ENCODE measurements at regions not wholly inside any gene's neighbourhood (a gene's known extent, or its start where the extent isn't known, plus 50 kb on each side); places are given as distances from the start of the nearest gene placed in this dataset.

DNA sequence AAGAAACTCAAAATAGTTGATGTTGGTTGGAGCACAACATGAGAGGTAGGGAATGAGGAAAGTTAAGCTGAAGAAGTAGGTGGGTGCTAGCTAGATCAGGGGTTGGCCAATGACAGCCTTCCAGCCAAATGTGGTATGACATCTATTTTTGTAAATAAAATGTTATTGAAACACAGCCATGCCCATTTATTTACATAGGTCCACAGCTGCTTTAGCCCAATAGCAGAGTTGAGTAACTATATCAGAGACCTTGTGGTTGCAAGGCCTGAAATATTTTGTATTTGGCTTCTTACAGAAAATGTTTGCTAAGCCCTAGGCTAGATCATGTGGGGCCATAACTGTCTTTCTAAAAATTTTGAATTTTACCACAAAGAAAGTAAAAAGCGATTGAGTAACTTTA, 234.9 kb upstream of the CTSO start:
- H3K4me3 ChIP-seq, result no peak overlapping the region
- TF ChIP-seq CTCF (IDR thresholded peaks at IDR 0.05), result no peak
- H3K27me3 ChIP-seq, result no peaks in the 10 kb centered on the region
- no peak for ATAC-seq
- no peaks in the 10 kb centered on the region for H3K4me1 ChIP-seq
- H3K36me3 ChIP-seq, result no peaks in the 10 kb centered on the region
- H3K9me3 ChIP-seq, result no peaks in the 10 kb centered on the region
- intact Hi-C loops (cut with DNase I), result no loop called here
- no peak overlapping the region for H3K27ac ChIP-seq
- DNase-seq, result no peak

- Histone ChIP-seq H3K4me3 (no peak overlapping the region), H3K27me3 (no peaks in the 10 kb centered on the region), H3K36me3 (no peaks in the 10 kb centered on the region), H3K9me3 (no peaks in the 10 kb centered on the region), H3K27ac (no peak overlapping the region), H3K4me1 (no peaks in the 10 kb centered on the region)
- ATAC-seq (no peak), DNase-seq (no peak)
- intact Hi-C loops (cut with DNase I), result no loop called here
- no peak for TF ChIP-seq CTCF (IDR thresholded peaks at IDR 0.05)
Measured at GRCh38 chr4:156186111-156186510, 232.4 kb upstream of the CTSO start.

GRCh38 chr4:156185514-156186055, 231.9 kb upstream of the CTSO start:
- intact Hi-C loops (cut with DNase I), result no loop called here
- Histone ChIP-seq H3K9me3 (no peaks in the 10 kb centered on the region), H3K36me3 (no peaks in the 10 kb centered on the region), H3K4me3 (no peak overlapping the region), H3K27me3 (no peaks in the 10 kb centered on the region), H3K27ac (no peak overlapping the region), H3K4me1 (no peaks in the 10 kb centered on the region)
- TF ChIP-seq CTCF (IDR thresholded peaks at IDR 0.05), result no peak
- ATAC-seq (no peak), DNase-seq (no peak)

DNA sequence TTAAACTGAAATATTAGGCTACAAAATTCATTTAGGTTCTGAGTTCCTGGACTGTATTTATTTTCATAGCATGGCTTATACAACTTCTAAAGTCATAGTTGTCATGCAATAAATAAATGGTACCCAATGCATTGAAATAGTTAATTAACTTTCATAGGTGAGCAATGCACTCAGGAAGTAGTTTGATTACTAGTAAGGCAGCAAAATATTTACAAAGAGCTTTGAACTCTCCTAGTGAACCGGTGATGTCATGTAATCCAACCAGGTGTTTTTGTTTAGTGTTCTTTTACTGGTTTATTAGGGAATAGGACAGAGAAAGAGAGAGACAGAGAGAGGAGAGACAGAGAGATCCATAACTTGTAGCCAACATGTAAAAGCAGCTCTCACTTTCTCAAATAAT, 228.6 kb upstream of the CTSO start:
- Histone ChIP-seq H3K36me3 (no peaks in the 10 kb centered on the region), H3K9me3 (no peaks in the 10 kb centered on the region), H3K4me1 (no peaks in the 10 kb centered on the region), H3K27me3 (no peaks in the 10 kb centered on the region), H3K4me3 (no peak overlapping the region), H3K27ac (no peak overlapping the region)
- intact Hi-C loops (cut with DNase I), result no loop called here
- TF ChIP-seq CTCF (IDR thresholded peaks at IDR 0.05), result no peak
- ATAC-seq, result no peak
- no peak for DNase-seq

DNA sequence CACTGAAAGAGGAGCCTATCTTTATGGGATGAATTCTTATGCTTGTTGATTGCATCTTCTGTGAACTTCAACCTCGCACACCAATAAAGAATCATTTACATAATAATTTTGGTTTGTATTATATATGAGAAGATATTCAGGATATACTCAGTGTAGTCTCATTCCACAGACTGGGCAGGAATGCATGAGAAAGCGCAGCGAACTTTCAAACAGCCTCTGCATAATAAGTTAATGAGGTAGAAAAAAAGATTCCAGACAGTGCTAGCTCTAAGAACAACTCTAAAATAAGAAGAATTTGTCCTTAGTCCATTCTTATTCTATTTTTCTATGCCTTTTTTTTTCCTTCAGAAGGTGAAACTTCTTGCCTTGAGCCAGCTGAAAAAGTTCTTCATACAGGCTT, 224.3 kb upstream of the CTSO start:
- ATAC-seq (no peak), DNase-seq (no peak)
- Histone ChIP-seq H3K4me1 (no peaks in the 10 kb centered on the region), H3K36me3 (no peaks in the 10 kb centered on the region), H3K27ac (no peak overlapping the region), H3K4me3 (no peak overlapping the region), H3K9me3 (no peaks in the 10 kb centered on the region), H3K27me3 (no peaks in the 10 kb centered on the region)
- TF ChIP-seq CTCF (IDR thresholded peaks at IDR 0.05), result no peak
- intact Hi-C loops (cut with DNase I), result no loop called here

DNA sequence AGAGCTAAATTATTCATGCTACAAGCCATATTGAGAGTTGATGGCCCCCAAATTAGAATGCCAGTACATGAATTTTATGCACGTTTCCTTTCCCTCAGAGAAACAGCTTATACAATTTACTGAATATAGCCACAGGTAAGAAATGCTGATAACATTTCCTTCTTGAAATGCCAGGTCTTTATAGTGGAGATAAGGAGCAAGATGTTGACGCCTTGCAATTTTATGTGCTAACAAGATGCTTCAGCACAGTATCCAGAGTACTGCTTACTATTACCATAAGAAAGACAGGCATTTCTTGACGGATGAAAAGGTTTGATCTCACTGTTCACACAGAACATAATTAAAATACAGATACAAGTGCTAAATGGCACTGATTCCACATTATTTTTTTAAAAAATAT, 223.2 kb upstream of the CTSO start:
- H3K4me1 ChIP-seq, result no peaks in the 10 kb centered on the region
- no peaks in the 10 kb centered on the region for H3K36me3 ChIP-seq
- TF ChIP-seq CTCF (IDR thresholded peaks at IDR 0.05), result no peak
- no peaks in the 10 kb centered on the region for H3K9me3 ChIP-seq
- intact Hi-C loops (cut with DNase I), result no loop called here
- DNase-seq (no peak), ATAC-seq (no peak)
- H3K27ac ChIP-seq, result no peak overlapping the region
- H3K4me3 ChIP-seq, result no peak overlapping the region
- no peaks in the 10 kb centered on the region for H3K27me3 ChIP-seq
